GM06990 (cell line): ENCODE measurements at regions not wholly inside any gene's neighbourhood (a gene's known extent, or its start where the extent isn't known, plus 50 kb on each side); places are given as distances from the start of the nearest gene placed in this dataset.

Experiments
- DNase-seq: peaks from one replicate; pipeline ENCODE4 v3.0.0-alpha.2; 2011; ENCODE audit not compliant: insufficient read length; ENCODE audit errors: extremely low read depth
- H3K27me3 ChIP-seq: replicated peaks from 2 replicates; pipeline ENCODE4 v1.6.0; 2011; ENCODE audit warnings: low read length; ENCODE audit not compliant: control insufficient read depth, insufficient read depth
- H3K36me3 ChIP-seq: 2 replicates; pipeline ENCODE4 v1.5.1; 2011; ENCODE audit warnings: low read length; ENCODE audit not compliant: control insufficient read depth, insufficient read depth
- H3K4me3 ChIP-seq: replicated peaks from 2 replicates; pipeline ENCODE4 v1.5.1; 2011; ENCODE audit warnings: low read depth, mild to moderate bottlenecking, control low read depth, low read length
- CTCF ChIP-seq: IDR thresholded peaks from 2 replicates; pipeline ENCODE4 v1.5.1; 2011; ENCODE audit warnings: low read length, control low read depth, mild to moderate bottlenecking, inconsistent platforms; ENCODE audit not compliant: insufficient read depth, poor library complexity, severe bottlenecking

GRCh38 chr5:125160787-125161502 lies 414.5 kb upstream of the ZNF608 start:
- no peak for TF ChIP-seq CTCF
- no peak for DNase-seq

GRCh38 chr5:125162714-125163113 lies 416.3 kb upstream of the ZNF608 start:
- H3K36me3 ChIP-seq, result no peaks in the 10 kb centered on the region
- TF ChIP-seq CTCF, result no peak
- no peak overlapping the region for H3K4me3 ChIP-seq
- no peak for DNase-seq
- H3K27me3 ChIP-seq, result no peaks in the 10 kb centered on the region

More at GRCh38 chr5:125160787-125161502, 414.5 kb upstream of the ZNF608 start:
- Histone ChIP-seq H3K4me3 (no peak overlapping the region), H3K36me3 (no peaks in the 10 kb centered on the region), H3K27me3 (no peaks in the 10 kb centered on the region)

- DNase-seq, result no peak
- no peaks in the 10 kb centered on the region for H3K36me3 ChIP-seq
- no peak overlapping the region for H3K4me3 ChIP-seq
- H3K27me3 ChIP-seq, result no peaks in the 10 kb centered on the region
- TF ChIP-seq CTCF, result no peak
Observed at GRCh38 chr5:125169396-125169795, 423.0 kb upstream of the ZNF608 start.

GRCh38 chr5:125171641-125172040 lies 425.2 kb upstream of the ZNF608 start:
- Histone ChIP-seq H3K4me3 (no peak overlapping the region), H3K27me3 (no peaks in the 10 kb centered on the region), H3K36me3 (no peaks in the 10 kb centered on the region)
- TF ChIP-seq CTCF, result no peak
- DNase-seq, result no peak

- Histone ChIP-seq H3K36me3 (no peaks in the 10 kb centered on the region), H3K4me3 (no peak overlapping the region), H3K27me3 (no peaks in the 10 kb centered on the region)
- no peak for DNase-seq
- TF ChIP-seq CTCF, result no peak
Observed at GRCh38 chr5:125175348-125176004, 429.0 kb upstream of the ZNF608 start.
